ENCODE measurements at regions not wholly inside any gene's neighbourhood (a gene's known extent, or its start where the extent isn't known, plus 50 kb on each side); places are given as distances from the start of the nearest gene placed in this dataset.

DNA sequence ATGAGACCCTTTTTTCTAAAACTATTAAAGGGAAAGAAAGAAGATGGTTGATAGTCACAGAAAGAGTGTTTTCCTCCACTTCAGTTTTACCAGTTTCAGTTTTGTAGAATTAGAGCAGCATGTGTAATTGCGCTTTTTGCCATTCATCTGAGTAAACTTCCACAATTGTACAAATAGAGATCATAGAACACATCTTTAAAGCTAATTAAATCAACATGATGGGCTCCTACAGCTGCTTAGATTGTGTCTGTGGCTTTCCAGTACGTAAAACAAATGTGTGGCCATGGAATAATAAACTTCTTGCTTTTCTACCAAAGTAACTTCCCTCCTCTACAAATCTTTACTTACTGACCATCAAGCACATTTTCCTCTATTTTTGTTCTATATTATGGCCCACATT lies 84.2 kb upstream of the LRIG3 start:
- in situ Hi-C loops (cut with HindIII; ENCODE audit: low pct_unique_long_range_greater_than_20kb, low sequenced_read_pairs): no loop called here
- no peak overlapping the region for H3K4me3 ChIP-seq (ENCODE audit: low read depth in 2 of 2, low read length in 2 of 2)
- DNase-seq (ENCODE audit: low read depth, low spot score) (no peak), ATAC-seq (no peak)
- intact Hi-C loops (cut with micrococcal nuclease; ENCODE audit: unreplicated experiment): no loop called here
- H3K4me1 ChIP-seq (ENCODE audit: control insufficient read depth, insufficient read depth, low read length): no peaks in the 10 kb centered on the region
- H3K27ac ChIP-seq (ENCODE audit: low read length): no peak overlapping the region
- H3K9me3 ChIP-seq (ENCODE audit: control insufficient read depth, insufficient read depth, low read depth, low read length): no peaks in the 10 kb centered on the region
- TF ChIP-seq, protein P1, sequence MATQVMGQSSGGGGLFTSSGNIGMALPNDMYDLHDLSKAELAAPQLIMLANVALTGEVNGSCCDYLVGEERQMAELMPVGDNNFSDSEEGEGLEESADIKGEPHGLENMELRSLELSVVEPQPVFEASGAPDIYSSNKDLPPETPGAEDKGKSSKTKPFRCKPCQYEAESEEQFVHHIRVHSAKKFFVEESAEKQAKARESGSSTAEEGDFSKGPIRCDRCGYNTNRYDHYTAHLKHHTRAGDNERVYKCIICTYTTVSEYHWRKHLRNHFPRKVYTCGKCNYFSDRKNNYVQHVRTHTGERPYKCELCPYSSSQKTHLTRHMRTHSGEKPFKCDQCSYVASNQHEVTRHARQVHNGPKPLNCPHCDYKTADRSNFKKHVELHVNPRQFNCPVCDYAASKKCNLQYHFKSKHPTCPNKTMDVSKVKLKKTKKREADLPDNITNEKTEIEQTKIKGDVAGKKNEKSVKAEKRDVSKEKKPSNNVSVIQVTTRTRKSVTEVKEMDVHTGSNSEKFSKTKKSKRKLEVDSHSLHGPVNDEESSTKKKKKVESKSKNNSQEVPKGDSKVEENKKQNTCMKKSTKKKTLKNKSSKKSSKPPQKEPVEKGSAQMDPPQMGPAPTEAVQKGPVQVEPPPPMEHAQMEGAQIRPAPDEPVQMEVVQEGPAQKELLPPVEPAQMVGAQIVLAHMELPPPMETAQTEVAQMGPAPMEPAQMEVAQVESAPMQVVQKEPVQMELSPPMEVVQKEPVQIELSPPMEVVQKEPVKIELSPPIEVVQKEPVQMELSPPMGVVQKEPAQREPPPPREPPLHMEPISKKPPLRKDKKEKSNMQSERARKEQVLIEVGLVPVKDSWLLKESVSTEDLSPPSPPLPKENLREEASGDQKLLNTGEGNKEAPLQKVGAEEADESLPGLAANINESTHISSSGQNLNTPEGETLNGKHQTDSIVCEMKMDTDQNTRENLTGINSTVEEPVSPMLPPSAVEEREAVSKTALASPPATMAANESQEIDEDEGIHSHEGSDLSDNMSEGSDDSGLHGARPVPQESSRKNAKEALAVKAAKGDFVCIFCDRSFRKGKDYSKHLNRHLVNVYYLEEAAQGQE (IDR thresholded peaks at IDR 0.05; ENCODE audit: insufficient read depth in 1 of 2, low read depth in 2 of 2, low read length in 1 of 2): no peak
- TF ChIP-seq SIN3A (IDR thresholded peaks at IDR 0.05; ENCODE audit: borderline replicate concordance, insufficient read depth, low read depth, low read length) (no peak), POLR2AphosphoS5 (IDR thresholded peaks at IDR 0.05; ENCODE audit: low read depth, low read length) (no peak), TCF7L2 (IDR thresholded peaks at IDR 0.05; ENCODE audit: low read depth, low read length) (no peak)
- TF ChIP-seq, protein P2, sequence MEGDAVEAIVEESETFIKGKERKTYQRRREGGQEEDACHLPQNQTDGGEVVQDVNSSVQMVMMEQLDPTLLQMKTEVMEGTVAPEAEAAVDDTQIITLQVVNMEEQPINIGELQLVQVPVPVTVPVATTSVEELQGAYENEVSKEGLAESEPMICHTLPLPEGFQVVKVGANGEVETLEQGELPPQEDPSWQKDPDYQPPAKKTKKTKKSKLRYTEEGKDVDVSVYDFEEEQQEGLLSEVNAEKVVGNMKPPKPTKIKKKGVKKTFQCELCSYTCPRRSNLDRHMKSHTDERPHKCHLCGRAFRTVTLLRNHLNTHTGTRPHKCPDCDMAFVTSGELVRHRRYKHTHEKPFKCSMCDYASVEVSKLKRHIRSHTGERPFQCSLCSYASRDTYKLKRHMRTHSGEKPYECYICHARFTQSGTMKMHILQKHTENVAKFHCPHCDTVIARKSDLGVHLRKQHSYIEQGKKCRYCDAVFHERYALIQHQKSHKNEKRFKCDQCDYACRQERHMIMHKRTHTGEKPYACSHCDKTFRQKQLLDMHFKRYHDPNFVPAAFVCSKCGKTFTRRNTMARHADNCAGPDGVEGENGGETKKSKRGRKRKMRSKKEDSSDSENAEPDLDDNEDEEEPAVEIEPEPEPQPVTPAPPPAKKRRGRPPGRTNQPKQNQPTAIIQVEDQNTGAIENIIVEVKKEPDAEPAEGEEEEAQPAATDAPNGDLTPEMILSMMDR (IDR thresholded peaks at IDR 0.05): no peak
- H3K36me3 ChIP-seq (ENCODE audit: control insufficient read depth, insufficient read depth, low read length): no peaks in the 10 kb centered on the region
- ChIA-PET POLR2A (interaction anchor here (0.7 kb wide), 1 partner anchor 586 kb away, joined by 5 read pairs; no protein-coding TSS in a partner anchor), CTCF (no interaction called here)
- H3K27me3 ChIP-seq (ENCODE audit: control insufficient read depth, insufficient read depth, low read length): no peaks in the 10 kb centered on the region
- no TSS peak for BruUV-seq (replicated peaks)

DNA sequence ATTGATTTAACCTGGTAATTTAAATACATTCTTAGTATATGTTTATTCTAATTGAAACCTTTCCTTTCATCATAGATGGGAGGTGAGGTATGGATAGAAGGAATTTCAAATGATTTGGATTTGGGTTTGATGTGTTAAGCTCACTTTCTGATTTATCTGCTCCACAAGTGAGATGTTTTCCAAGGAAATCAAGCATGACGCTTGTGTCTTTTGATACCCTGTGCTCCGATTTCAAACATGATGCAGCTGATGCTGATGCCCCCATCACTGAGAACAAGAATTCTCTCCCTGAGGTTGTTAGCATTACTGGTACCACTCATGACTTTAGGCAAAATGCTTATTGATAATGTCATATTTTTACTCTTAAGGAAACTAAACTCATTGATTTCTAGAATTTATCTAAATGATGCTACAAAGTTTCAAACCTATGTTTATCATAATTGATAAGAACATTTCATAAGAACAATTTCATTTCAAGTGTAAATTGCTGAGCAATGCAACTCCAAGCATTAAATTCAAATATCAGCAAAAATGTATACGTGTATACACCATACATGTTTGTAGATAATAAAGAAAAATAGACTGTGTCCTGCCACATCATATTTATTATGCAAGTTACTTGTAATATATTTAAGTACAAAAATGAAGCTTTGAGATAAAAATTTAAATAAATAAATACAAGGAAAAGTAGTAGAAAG lies 75.5 kb upstream of the LRIG3 start:
- no peaks in the 10 kb centered on the region for H3K36me3 ChIP-seq (ENCODE audit: control insufficient read depth, insufficient read depth, low read length)
- DNase-seq (ENCODE audit: low read depth, low spot score) (no peak), ATAC-seq (no peak)
- ChIA-PET CTCF (no interaction called here), POLR2A (no interaction called here)
- TF ChIP-seq, protein P2 (IDR thresholded peaks at IDR 0.05): no peak
- TF ChIP-seq TCF7L2 (IDR thresholded peaks at IDR 0.05; ENCODE audit: low read depth, low read length) (no peak), POLR2AphosphoS5 (IDR thresholded peaks at IDR 0.05; ENCODE audit: low read depth, low read length) (no peak), SIN3A (IDR thresholded peaks at IDR 0.05; ENCODE audit: borderline replicate concordance, insufficient read depth, low read depth, low read length) (no peak)
- TF ChIP-seq, protein P1 (IDR thresholded peaks at IDR 0.05; ENCODE audit: insufficient read depth in 1 of 2, low read depth in 2 of 2, low read length in 1 of 2): no peak
- H3K4me3 ChIP-seq (ENCODE audit: low read depth in 2 of 2, low read length in 2 of 2): no peak overlapping the region
- no peaks in the 10 kb centered on the region for H3K4me1 ChIP-seq (ENCODE audit: control insufficient read depth, insufficient read depth, low read length)
- intact Hi-C loops (cut with micrococcal nuclease; ENCODE audit: unreplicated experiment) (no loop called here), in situ Hi-C loops (cut with HindIII; ENCODE audit: low pct_unique_long_range_greater_than_20kb, low sequenced_read_pairs) (no loop called here)
- BruUV-seq (replicated peaks): no TSS peak
- H3K27ac ChIP-seq (ENCODE audit: low read length): no peak overlapping the region
- no peaks in the 10 kb centered on the region for H3K9me3 ChIP-seq (ENCODE audit: control insufficient read depth, insufficient read depth, low read depth, low read length)
- no peaks in the 10 kb centered on the region for H3K27me3 ChIP-seq (ENCODE audit: control insufficient read depth, insufficient read depth, low read length)
